HG02798 (cell line): ENCODE measurements at regions not wholly inside any gene's neighbourhood (a gene's known extent, or its start where the extent isn't known, plus 50 kb on each side); places are given as distances from the start of the nearest gene placed in this dataset.

Experiments used
- ATAC-seq: cut with Tn5 transposase; IDR thresholded peaks from one replicate; pipeline ENCODE4 v1.9.1; 2021; ENCODE audit warnings: mild to moderate bottlenecking; ENCODE audit not compliant: unreplicated experiment, poor library complexity

DNA sequence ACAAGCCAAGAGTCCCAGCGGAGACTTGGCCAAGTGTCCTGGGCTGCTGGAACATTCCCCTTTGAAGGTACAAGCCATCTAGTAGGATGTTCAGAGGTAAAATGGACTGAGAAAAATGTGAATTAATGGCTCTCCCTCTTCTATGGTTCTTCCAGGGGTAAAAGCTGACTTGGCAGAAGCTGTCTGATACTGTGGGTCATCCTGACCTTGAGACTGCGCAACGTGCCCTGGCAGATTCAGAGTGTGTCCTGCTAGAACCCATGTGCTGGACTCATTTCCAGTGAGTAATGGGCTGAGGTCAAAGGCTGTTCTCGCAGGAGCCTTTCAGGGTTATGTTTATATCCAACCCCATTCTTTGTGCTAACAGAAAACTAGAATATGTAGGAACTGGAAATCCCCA is 423.0 kb upstream of the CD180 start:
- ATAC-seq: no peak

DNA sequence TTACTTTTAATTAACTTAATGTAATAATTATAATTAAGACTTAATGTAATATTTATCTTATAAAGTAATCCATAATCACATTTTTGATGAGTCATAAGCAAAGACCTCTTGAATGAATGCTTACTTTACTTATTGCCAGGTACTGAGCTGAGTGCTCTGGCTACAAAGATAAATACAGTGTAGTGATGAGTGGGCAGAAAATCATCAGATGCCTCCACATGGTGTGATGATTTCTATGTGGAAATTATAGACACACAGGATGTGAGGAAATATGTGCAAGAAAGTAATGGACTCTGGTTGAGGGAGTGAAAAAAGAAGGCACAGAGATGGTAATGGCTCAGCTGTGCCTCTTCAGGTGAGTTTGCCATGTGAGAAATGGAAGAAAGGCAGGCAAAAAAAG is 422.6 kb upstream of the CD180 start:
- ATAC-seq: no peak

DNA sequence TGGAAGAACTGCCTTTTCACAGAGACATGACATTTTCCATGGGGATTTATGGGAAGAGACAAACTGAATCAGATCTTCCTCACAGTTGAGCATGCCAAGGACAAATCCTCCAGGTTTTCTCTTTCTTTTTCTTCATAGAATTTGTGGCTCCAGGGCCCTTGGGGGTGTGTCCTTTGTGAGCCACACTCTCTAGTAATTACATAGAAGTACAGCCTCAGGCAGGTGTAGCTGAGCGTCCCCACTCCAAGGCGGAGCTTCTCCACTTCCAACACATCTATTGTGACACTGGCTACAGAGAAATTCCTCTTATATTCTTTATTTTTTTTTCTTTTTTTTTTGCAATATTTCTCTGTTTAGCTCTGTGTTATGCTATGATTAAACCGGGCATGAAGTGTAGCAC is 420.5 kb upstream of the CD180 start:
- no peak for ATAC-seq

DNA sequence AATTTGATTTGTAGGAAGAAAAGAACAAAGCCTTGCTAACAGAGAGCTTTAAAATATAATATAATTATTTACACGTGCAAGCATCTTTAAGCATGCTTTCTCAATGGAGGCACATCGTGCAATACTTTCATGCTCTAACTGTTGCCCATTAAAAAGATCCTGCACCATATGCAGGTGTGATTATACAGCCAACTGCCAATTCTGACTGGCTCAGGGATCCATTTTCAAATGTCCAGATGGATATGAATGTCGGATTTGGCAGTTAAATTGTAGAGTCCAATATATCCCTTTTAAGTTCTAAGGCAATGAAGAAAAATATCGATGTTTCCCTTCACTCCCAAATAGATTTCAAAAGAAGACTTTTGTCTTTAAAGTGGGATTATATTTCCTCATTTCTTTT is 416.4 kb upstream of the CD180 start:
- ATAC-seq: no peak

DNA sequence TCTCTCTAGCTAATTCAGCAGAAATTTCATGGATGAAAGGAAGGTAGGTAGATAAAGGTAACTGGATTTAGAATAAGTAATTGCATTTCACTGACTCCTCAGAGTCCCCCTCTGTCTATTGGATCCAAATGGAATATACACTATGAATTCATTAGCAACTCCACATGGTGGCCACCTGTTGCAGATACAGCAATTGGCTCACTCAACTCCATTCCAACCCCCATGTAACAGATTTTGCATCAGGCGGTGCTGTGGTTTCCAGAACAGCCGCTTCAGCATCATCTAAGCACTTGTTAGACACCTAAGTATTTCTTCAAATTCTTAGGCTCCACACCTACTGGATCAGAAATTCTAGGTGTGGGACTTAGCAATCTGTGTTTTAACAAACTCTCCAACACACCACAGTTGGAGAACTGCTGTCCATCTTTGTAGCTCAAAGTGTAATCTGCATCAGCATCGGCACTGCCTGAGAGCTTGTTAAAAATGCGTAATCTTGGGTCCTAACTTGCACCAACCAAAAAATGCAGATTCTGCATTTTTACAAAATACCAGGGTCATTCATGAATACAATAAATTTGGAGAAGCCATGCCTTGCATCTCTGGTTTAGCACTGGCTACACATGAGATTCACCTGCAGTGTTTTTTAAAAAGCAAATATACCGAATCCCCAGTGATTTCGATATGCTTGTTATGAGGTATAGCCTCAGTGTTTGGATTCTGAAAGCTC is 413.8 kb upstream of the CD180 start:
- ATAC-seq: no peak

DNA sequence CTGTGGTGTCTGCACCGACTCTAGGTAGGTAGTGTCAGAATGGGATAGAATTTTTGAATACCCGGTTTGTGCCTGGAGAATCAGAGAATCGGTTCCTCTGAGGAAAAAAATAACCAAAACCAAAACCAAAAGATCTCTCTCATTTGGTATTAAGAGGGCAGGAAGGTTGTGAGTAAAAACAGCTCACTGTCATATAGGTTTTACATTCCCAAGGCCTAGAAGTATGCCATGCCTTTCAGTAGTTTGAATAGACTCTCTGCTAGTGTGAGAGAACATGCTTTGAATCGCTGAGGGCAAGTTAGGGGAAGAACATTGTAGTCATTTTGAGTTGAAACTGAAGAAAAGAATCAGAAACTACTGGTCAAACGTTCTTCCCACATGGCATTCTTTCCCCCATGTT is 411.4 kb upstream of the CD180 start:
- ATAC-seq: no peak

DNA sequence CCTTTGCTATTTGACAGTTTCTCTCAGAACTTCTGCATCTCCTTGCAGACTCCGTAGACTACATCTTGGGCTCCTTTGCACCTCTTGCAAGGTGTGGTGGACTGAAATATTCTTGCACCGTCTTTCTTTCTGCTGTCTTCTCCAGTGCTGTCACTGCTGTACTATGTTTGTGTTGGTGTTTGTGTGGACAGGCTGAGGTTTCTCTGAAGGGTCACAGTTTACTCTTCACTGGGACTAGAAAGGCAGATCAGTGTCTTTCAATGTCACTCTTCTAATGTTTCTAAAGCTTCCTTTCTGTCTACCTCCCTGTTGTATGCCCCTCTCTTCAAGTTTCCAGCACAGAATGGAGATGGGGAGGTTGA is 410.0 kb upstream of the CD180 start:
- ATAC-seq: no peak

DNA sequence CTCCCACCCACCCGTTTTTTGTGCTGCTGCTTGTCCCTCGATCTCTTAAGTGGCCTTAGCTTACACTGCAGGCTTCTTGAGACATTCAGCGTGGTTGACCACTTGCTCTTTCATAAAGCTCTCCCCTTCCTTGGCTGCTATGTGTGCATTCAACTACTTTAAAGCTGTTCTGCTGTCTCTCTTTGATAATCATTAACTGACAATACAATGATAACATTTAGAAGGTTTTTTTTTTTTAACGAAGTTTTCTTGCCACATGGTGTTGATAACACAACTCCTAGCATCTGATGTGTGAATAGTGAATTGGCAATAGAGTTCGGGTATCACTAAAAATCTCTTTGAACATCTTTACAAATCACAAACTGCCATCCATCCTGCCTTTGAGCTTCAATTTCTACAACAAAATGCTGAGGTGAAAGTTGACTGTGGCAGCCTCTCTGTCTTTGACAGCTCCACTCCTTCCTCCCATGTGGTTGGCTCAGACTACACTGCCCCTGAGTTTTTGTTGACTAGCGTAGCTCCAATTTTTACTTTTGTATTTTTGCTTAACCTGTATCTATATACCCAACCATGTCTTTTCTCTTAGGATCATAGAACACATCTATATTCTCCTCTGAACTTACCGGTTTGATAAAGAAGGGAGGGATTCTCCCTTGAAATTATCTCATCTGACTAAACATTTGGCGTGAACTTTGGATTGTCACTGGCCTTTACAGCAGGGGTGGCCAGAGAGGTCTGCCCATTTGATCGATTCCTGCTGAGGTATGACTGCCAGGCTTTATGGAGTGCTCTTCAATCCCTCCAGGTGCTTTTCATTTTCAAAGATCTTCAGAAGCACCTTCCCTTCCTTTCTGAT is 409.4 kb upstream of the CD180 start:
- no peak for ATAC-seq

DNA sequence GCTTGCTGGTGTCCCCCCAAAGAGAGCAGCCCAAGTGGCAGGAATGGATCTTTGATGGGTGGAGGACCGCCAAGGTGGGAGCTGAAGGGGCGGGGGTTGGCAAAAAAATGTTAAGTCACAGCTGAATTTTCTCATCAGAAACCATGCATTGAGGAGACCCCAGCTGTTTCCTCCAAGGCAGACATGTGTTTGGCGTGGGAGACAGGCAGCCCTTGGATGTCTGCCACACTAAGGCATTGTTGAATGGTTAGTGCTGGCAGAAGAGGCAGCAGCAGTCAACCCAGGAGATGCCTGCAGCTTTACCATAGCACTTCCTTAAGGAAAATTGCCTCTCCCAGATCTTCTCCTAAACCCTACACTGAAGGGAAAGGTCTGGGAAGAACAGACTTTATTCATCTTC is 394.9 kb upstream of the CD180 start:
- ATAC-seq: no peak

DNA sequence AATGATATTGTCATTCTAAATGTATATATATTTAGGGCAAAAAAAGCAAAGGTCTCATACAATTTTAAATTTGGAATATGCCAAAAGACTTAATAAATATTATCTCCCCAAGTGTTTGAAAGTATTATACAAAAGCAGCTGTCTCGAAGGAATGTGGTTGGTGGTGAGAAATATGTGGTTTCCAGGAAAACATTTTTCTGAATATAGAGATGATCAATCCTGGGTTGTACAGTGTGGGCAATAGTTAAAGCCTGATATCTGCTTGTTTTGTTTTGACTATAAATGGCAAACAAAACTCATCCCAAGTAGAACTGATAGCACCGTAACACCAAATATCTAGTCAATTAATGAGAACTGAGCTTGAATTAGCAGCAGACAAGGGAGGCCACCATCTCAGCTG is 391.8 kb upstream of the CD180 start:
- no peak for ATAC-seq

DNA sequence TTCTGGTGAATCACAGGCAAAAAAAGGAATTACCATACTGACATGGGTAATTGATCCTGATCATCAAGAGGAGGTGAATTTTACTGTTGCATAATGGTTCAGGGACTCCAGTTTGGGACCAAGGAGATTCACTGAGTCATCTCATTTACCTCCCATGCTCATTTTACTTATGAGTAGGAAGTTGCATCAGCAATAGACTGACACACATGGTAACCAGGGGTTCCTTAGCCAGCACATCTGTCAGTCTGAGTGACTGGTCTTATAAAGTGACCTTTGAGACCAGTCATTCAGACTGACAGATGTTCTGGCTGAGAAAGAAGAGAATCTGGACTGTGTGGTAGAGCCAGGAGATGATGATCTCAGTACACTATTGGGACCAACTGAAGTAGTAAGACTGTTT is 384.6 kb upstream of the CD180 start:
- ATAC-seq: no peak

DNA sequence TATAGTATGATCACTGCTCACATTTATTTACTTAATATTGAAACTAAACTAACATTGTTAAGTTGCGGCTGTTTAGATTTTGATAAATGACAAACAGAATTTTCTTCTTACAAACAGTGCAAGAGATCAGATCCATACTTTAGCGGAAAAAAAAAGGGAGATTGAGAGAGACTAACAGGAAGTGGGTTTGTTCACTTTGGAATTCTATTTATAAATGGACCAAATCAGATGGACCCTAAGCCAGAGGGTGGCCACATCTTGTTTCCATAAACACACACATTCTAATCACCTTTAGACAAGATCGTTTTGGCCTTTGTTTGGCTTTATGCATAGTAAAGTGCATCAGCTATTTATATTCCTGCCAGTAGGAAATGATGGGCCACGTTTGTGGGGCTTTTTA is 381.4 kb upstream of the CD180 start:
- ATAC-seq: no peak

DNA sequence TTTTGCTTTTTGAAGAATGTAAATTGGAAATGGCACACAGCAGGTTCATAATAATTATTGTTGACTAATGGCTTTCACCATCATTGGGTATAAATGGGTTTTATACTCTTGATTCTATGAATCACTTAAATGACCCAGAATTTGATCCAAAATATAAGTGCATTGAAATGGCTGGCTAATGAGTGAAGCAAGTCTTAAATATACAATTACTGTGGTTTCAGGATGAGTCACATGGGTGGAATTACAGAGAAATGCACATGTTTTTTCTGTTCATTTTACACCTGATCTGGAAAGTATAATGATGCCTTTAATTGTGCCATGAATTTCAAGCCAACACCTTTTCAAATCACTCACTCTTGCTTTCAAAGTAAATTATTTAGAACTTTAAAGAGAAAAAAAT is 380.8 kb upstream of the CD180 start:
- ATAC-seq: no peak

DNA sequence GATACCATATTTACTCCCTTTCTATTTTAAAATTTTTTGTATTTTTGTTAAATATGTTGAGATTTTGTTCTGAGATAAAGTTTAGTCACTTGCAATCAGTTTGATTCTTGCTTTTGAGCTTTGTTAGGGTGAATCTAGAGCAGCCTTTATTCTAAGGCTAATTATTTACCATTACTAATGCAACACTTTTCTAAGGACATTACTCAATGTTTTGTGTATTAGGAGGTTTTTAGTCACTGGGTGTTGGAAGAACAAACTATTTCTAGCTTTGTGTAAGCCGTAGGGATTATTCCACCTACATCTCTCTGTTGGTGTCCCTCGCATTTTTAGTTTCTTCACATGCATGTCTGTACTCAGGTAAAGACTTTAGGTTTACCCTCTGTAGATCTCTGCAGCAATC is 379.5 kb upstream of the CD180 start:
- no peak for ATAC-seq

DNA sequence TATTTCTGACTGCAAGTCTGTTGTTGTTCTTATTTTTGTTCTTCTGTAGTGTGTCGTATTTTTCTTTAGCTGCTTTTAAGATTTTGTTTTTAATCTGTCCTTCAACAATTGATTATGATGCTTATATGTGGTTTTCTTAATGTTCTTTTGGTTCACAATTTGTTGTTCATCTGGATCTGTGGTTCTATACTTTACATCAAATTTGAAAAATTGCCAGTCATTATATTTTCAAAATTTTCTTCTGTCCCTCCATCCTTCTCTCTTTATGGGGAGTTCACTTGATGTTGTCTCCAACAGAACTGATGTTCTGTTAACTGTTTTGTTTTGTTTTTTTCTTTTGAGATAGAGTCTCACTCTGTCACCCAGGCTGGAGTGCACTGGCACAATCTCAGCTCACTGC is 378.5 kb upstream of the CD180 start:
- no peak for ATAC-seq

DNA sequence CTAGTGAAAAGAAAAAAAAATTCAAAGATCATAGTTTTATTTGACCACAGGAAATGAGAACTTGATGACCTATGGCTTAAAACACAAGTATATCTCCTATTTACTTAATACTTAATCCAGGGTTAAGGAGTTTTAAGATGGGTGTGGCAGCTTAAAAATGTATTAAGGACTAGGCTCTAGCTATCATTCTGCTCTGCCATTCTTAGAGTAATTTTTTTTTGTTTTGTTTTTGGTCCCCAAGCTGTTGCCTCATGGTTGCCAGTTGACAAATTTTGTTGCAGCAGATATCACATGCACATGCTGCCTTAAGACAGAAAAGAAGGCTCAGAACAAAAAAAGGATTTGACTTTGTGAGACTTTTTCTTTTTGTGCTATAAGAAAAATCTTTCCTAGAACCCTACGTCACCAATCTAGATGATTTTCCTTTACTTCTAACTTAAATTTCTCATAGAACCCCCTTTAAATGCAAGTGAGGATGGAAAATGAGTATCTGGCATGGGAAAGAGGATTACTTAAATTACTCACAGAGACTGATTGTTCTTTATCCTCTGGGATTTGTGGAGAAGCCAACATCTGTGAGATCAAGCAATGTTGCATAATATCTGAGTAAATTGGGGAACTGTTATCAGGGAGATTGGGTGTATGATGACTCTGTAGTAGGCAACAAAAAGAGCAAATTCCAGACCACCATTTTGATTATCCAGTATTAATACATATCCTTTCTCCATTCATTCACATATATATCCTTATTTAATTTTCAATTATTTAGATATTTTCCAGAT is 364.7 kb upstream of the CD180 start:
- no peak for ATAC-seq

DNA sequence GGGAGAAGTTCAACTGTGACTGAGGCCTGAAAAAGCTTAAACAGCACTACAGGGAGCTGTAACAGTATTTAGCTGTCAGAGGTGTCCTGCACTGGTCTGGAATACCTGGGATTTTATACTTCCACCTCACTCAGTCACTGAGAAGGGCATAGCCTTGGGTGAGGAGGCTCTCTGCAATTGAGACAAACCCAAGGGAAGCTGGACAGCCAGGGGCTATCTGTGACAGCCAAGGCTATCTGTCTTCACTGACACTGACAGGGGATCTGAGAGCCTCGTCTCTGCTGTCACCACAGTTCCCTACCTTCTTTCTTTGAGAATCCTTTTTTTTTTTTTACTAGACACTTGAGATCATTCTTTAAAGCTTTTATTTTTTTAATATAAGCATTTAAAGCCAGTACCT is 356.2 kb upstream of the CD180 start:
- no peak for ATAC-seq

DNA sequence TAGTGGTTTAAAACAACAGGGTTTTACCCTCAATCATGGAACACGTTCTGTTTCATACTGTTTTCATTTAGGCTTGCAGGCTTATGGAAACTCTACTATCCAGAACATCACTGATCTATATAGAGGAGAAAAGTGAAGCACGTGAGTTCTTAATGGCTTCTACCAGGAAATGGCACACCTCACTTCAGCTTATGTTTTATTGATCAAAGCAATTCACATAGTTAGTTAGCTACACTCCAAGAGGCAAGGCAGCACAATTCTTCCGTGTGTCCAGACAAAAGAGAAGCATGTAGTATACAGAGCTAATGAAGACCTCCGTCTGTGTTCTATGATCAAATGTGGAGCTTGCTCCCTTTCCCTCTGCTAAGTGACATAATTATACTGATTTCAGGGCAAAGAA is 353.3 kb upstream of the CD180 start:
- no peak for ATAC-seq

DNA sequence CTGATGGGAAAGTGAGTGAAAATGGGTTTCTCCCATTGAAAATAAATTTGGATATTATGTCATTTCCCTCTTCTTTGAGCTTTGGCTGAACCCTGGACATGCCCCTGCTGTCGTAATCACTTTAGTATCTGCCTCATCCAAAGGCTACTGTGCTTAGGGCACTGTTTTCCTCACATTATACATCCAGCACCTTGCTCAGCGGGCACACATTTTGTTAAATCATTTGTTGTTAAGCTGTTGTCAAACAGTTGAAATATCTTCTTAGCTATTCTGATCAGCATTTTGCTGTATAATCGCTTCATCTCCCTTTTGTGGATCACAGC is 352.7 kb upstream of the CD180 start:
- no peak for ATAC-seq

DNA sequence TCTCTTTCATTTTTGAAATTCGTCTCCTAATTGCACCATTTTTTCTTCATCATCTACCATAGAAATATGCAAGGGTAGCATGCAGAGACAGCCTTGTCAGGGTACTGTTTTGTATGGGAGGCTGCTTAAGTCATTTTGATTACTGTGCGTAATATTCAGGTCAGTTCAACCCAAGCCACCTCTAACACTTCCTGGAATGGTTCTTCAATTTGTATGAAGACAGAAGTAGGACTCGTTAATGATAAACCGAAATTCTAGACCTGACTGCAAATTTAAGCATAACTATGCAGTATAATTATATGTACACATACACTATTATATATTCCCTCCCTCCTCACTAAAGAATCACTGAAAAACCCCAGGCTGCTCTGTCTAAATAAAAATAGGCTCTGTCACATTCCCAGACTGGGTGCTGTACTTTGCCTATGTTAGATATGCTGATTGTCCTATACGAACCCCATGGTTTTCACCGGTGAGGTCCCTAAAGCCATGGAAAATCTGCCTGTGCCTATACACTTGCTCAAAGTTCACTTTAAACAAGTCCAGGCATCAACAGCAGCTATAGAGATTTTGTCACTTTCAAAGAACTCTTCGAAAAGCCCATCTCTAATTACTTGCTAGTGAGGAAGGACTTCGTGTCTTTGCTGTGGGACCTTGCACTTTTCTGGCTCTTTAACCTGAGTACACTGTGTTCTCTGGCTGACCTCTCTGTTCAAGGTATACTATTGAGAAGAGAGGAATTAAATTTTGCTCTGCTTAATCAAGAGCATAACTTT is 352.1 kb upstream of the CD180 start:
- ATAC-seq: no peak

DNA sequence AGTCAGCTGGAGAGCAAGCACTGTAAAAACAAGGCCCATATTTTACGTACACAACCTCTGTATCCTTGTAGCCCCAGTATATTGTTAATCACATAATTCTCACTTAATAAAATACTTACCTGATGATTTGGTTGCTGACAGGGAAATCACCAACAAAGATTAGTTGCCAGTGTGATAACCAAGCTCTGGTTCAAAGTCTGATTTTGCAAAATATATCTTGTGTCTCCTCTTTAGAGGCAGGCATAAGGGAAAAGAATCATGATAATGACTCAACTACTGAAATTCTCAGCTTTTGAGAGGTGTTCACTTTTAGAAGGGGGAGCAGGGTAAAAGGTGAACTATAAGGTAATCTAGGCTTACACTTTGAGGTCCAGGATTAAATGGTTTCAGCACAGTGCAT is 351.1 kb upstream of the CD180 start:
- ATAC-seq: no peak
